HFF-Myc (cell line): ENCODE measurements at regions not wholly inside any gene's neighbourhood (a gene's known extent, or its start where the extent isn't known, plus 50 kb on each side); places are given as distances from the start of the nearest gene placed in this dataset.

ENCODE experiments used
- DNase-seq: peaks from one replicate; pipeline ENCODE4 v3.0.0-alpha.2; 2011; ENCODE audit warnings: low read depth; ENCODE audit errors: extremely low read depth
- H3K4me3 ChIP-seq: replicated peaks from 2 replicates; pipeline ENCODE4 v1.5.1; 2011; ENCODE audit warnings: low read depth, mild to moderate bottlenecking, control low read depth, low read length
- TF ChIP-seq, protein P1 (sequence below): IDR thresholded peaks from 2 replicates; pipeline ENCODE4 v1.5.1; 2012; ENCODE audit warnings: mild to moderate bottlenecking, low read depth, low read length, control low read depth; ENCODE audit errors: missing control alignments

DNA sequence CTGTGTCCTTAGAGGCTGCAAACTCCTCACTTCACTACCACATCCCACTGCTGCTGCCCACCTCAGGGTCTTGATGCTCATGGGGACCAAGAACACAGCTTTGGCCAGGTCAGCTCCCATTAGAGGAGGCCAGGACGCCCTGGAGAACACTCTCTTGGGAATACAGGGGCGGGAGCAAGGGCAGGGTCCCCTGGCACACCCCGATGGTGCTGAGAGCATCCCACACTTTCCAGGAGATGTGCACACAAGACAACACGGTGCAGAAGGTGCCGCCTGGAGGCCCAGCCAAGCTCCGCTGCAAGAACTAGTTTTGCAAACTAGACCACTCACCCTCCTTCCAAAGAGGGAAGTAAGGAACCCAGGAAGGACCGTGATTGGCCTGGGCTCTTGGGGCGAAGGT lies 304.4 kb upstream of the SALL3 start:
- no peak overlapping the region for H3K4me3 ChIP-seq
- DNase-seq: no peak
- TF ChIP-seq, protein P1, sequence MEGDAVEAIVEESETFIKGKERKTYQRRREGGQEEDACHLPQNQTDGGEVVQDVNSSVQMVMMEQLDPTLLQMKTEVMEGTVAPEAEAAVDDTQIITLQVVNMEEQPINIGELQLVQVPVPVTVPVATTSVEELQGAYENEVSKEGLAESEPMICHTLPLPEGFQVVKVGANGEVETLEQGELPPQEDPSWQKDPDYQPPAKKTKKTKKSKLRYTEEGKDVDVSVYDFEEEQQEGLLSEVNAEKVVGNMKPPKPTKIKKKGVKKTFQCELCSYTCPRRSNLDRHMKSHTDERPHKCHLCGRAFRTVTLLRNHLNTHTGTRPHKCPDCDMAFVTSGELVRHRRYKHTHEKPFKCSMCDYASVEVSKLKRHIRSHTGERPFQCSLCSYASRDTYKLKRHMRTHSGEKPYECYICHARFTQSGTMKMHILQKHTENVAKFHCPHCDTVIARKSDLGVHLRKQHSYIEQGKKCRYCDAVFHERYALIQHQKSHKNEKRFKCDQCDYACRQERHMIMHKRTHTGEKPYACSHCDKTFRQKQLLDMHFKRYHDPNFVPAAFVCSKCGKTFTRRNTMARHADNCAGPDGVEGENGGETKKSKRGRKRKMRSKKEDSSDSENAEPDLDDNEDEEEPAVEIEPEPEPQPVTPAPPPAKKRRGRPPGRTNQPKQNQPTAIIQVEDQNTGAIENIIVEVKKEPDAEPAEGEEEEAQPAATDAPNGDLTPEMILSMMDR: no peak

DNA sequence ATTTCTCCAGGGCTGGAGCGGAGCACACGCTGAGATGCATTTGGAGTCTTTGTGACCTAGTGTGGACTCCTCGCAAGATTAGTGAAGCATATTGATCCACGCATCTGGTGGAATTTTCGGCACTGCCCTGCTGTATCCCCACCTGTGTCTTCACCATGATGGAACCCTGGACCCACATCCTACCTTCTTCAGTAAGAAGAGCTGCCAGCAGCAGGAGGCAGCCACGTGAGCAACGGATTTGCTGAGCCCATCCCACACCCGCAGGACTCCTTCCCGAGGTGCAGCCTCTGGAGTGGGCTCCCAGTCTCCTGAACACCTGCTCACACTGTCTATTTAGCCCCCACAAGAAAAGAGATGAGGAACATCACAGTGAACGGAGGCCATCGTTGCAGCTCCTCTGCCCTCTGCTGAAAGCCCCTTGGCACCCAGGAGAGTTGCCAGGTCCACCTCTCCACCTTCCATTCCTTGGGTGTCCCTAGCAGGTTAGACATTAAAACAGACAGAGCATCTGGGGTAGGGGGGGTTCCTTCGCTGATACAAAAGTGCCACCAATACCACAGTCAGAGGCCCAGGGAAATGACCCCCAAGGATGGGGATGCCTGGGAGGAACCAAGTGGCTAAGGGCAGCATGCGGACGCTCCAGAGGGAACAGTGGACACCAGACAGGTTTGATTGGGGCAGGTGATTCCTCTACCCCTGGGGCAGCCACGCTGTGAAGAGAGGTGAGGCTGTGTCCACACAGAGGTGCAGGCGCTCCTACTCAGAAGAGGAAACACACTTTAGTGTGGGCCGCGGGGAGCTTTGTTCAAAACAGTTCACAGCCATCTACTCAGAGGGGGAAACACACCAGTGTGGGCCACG lies 302.8 kb upstream of the SALL3 start:
- DNase-seq: no peak
- TF ChIP-seq, protein P1: no peak
- H3K4me3 ChIP-seq: no peak overlapping the region

DNA sequence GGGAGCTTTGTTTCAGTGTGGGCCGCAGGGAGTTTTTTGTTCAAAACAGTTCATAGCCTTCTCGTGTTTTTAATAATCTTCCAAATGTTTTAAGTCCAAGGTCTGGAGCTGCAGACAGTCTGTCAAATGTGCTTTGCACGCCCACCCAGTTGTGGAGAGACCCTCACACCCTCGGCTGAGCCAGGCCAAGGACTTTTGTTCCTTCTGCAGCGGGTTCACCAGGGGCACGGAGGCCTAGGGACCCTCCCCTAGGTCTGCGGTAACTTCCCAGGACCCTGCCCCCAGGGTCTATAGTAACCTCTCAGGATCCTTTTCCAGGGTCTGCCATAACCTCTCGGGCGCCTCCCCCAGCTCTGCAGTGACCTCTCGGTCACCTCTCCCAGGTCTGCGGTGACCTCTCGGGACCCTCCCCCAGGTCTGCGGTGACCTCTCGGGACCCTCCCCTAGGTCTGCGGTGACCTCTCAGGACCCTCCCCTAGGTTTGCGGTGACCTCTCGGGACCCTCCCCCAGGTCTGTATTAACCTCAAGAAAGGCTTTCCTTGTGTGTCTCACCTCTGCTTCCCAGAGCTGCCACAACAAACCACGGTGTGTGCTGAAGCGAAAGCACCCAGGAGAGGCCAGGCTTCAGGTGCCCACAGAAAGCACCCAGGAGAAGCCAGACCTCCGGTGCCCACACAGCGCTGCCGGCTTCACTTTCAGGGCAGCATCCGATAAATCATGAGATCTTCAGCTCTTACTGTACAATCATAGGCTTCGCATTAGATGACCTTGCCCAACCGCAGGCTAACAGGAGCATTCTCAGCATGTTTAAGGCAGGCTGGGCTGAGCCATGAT lies 301.9 kb upstream of the SALL3 start:
- TF ChIP-seq, protein P1: no peak
- no peak for DNase-seq
- H3K4me3 ChIP-seq: no peak overlapping the region

GRCh38 chr18:78678318-78678695 lies 301.3 kb upstream of the SALL3 start:
- TF ChIP-seq, protein P1: no peak
- DNase-seq: no peak
- H3K4me3 ChIP-seq: no peak overlapping the region

DNA sequence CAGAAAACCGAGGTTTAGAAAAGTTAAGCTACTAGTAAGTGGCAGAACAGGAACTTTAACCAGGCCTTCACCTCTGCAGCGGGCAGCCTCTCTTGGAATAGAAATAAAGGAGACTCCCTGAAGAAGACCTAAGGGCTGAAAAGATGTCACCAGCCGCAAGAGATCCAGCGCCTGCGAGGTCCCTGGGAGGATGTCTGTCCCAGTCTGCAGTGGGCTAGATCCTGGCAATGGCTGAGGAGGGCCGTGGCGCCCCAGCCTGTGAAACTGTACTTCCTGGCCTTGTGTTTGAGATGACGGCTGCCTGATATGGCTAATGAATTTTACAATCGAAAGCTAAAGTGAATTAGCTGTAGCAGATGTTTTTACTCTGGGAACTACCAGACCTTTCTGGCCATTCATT lies 300.6 kb upstream of the SALL3 start:
- TF ChIP-seq, protein P1: no peak

GRCh38 chr18:78679613-78680260 lies 299.9 kb upstream of the SALL3 start:
- TF ChIP-seq, protein P1: no peak
- DNase-seq: no peak
- H3K4me3 ChIP-seq: no peak overlapping the region

More for the DNA sequence above, 300.6 kb upstream of the SALL3 start:
- no peak for DNase-seq
- H3K4me3 ChIP-seq: no peak overlapping the region
